PC-9 (cell line): ENCODE measurements at regions not wholly inside any gene's neighbourhood (a gene's known extent, or its start where the extent isn't known, plus 50 kb on each side); places are given as distances from the start of the nearest gene placed in this dataset.

ENCODE experiments used
- CTCF ChIP-seq: fragments of 200-600 bp; sonication (generic); conservative IDR thresholded peaks from 2 replicates; pipeline ENCODE4 v1.6.1; 2017; ENCODE audit warnings: mixed run types, antibody characterized with exemption, mild to moderate bottlenecking, moderate library complexity
- EZH2 ChIP-seq: fragments of 200-600 bp; sonication (generic); IDR thresholded peaks from 2 replicates; pipeline ENCODE4 v1.8.0; 2017; ENCODE audit warnings: antibody characterized with exemption, low read depth

GRCh38 chr1:218965821-218966220 lies 207.9 kb upstream of the LYPLAL1 start:
- TF ChIP-seq CTCF (no peak), EZH2 (no peak)
